ENCODE measurements at regions not wholly inside any gene's neighbourhood (a gene's known extent, or its start where the extent isn't known, plus 50 kb on each side); places are given as distances from the start of the nearest gene placed in this dataset.

DNA sequence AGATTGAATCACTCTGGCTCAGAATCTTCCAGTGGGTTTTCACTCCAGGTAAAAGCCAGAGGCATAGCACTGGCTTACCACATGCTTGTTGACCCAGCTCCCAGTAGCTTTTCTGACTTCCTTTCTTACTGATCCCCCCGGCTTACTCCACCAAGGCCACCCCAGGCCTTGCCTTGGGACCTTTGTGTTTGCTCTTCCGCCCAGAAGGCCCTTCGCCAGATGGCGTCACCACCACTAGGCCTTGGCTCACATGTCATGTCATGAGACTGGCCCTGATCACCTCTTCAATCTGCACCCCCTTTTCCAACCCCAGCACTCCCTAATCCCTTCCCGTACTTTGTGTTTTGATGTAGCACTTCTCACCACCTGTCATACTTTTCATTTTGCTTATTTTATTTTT lies 98.5 kb upstream of the UMPS start:
- in situ Hi-C loops (cut with MboI; ENCODE audit: low sequenced_read_pairs, unreplicated experiment) = no loop called here
- TF ChIP-seq CTCF (IDR thresholded peaks at IDR 0.05; ENCODE audit: borderline replicate concordance, control extremely low read depth, extremely low read depth, insufficient read depth, missing control alignments) = no peak
- no peak for DNase-seq (ENCODE audit: low spot score)

- in situ Hi-C loops (cut with MboI; ENCODE audit: low sequenced_read_pairs, unreplicated experiment) = no loop called here
- DNase-seq (ENCODE audit: low spot score) = no peak
- no peak for TF ChIP-seq CTCF (IDR thresholded peaks at IDR 0.05; ENCODE audit: borderline replicate concordance, control extremely low read depth, extremely low read depth, insufficient read depth, missing control alignments)
These were observed 97.6 kb upstream of the UMPS start for GRCh38 chr3:124632566-124633140.

DNA sequence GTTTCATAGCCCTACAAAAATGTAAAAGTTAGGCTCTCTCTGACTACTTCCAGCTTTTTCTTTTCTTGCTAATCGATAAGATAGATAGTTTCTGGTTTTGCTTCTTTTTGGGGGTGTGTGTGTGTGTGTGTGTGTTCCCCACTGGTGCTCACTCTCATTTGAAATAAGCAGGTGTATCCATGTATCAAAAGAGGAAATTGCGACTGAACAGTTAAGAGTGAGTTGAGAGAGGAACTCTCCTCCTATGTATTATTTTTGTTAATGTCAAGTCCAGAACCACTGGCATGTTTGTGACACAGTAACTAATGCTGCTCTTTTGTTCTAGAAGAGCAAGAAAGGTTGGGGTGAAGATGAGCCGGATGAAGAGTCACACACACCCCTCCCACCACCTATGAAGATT lies 96.7 kb upstream of the UMPS start:
- TF ChIP-seq CTCF (IDR thresholded peaks at IDR 0.05; ENCODE audit: borderline replicate concordance, control extremely low read depth, extremely low read depth, insufficient read depth, missing control alignments) = no peak
- in situ Hi-C loops (cut with MboI; ENCODE audit: low sequenced_read_pairs, unreplicated experiment) = no loop called here
- DNase-seq (ENCODE audit: low spot score) = no peak

DNA sequence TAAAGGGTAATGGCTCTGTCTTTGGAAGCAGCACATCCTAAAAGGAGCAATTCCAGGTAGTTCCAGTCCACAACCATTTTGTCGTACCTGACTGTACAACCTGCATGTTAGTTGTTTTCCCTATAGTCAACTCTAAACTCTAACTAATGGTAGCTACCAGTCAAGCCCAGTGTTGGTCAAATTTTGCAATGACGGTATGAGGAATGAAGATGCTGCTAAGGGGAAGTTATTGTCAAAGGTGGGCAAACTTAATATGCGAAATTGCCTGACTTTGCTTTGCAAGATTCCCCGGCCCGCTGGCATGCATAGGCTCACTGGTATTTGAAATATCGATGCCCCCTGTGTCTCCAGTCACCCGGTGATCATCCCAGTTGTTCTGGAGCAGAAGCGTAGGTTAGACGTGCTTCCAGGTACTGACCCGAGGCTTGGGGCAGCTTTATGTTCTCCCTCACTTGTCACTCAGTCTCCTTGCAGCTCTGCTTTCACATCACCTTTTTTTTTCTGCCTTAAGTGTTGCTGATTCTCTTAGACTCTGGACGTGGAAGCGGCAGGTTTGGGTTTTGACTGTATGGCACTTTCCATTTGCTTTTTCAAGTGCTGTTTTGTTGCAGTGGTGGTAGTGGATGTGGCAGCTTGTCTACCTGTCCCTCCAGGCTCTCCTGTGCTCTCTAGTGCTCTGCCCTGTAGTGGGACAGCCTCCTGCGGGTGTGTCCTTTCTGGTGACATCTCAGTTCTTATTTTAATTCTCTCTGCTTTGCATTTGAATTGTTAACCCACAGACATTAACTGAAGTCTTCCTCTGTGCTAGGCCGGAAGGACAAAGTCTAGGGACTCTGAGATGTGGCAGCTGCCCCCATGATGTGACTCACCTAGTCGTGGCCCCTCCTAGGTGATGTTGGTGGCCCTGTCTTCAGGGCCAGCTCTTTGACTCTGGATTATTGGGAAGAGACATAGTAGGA lies 95.8 kb upstream of the UMPS start:
- in situ Hi-C loops (cut with MboI; ENCODE audit: low sequenced_read_pairs, unreplicated experiment) = no loop called here
- TF ChIP-seq CTCF (IDR thresholded peaks at IDR 0.05; ENCODE audit: borderline replicate concordance, control extremely low read depth, extremely low read depth, insufficient read depth, missing control alignments) = no peak
- DNase-seq (ENCODE audit: low spot score) = no peak

- no peak for DNase-seq (ENCODE audit: low spot score)
- in situ Hi-C loops (cut with MboI; ENCODE audit: low sequenced_read_pairs, unreplicated experiment) = no loop called here
- TF ChIP-seq CTCF (IDR thresholded peaks at IDR 0.05; ENCODE audit: borderline replicate concordance, control extremely low read depth, extremely low read depth, insufficient read depth, missing control alignments) = no peak
These were observed 95.1 kb upstream of the UMPS start for GRCh38 chr3:124635169-124635539.

DNA sequence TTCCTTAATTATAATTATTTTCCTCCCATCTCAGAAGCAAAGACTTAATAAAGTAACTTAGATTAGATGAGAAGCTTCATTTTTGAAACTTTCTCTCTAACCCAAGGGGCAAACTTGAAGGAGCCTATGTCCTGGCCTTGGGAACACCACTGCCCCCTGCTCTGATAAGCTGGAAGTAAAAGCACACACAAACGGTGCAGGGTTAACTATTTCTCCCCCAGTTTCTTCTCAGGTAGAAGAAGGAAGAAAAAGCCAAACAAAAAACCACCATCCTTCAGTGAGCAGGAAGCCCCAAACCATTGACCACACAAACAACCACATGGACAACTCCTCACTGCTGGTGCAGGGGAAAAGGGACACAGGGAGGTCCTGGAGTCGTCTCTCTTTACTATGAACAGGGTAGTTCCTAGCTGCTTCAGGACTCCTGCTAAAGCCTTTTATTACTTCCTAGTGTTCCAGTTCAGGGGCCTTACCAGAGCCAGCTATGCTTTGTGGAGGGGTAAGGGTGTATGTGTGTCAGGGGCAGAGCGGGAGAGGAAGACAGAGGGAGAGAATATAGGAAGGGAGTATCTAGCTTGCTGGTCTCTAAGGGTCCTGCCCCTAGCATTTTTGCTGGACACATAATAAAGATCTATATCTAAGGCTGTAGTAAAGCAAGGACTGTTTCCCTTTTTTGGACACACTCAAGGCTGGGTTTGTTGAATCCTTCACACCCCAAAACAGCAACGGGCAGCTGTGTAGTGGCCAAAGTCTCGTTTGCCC lies 94.0 kb upstream of the UMPS start:
- in situ Hi-C loops (cut with MboI; ENCODE audit: low sequenced_read_pairs, unreplicated experiment) = no loop called here
- no peak for DNase-seq (ENCODE audit: low spot score)
- TF ChIP-seq CTCF (IDR thresholded peaks at IDR 0.05; ENCODE audit: borderline replicate concordance, control extremely low read depth, extremely low read depth, insufficient read depth, missing control alignments) = no peak

Data from GM13976 (cell line).